GM23338 (cell line): ENCODE measurements at regions not wholly inside any gene's neighbourhood (a gene's known extent, or its start where the extent isn't known, plus 50 kb on each side); places are given as distances from the start of the nearest gene placed in this dataset.

ENCODE experiments used
- CTCF ChIP-seq, 2 experiments: fragments of 200-600 bp in 1 of 2; sonication (generic) in 1 of 2; conservative IDR thresholded peaks; 2 replicates each; pipeline versions ENCODE4 v1.5.1 to v1.6.1; 2016 to 2017; ENCODE audit warnings: antibody characterized with exemption in 2 of 2, low read depth in 2 of 2, mild to moderate bottlenecking in 2 of 2, moderate library complexity in 1 of 2
- ZNF331 ChIP-seq: fragments of 250-450 bp; sonication (Bioruptor Pico); IDR thresholded peaks from 2 replicates; pipeline ENCODE4 v1.5.0; 2020; ENCODE audit warnings: low read depth, mild to moderate bottlenecking, moderate library complexity

GRCh38 chr14:34926552-34926951 is 51.4 kb upstream of the BAZ1A start (continued):
- no peak for TF ChIP-seq CTCF (conservative IDR thresholded peaks at IDR 0.05; ENCODE audit: low read depth in 2 of 2)
- TF ChIP-seq ZNF331: no peak
